Activated CD8-positive, alpha-beta T cell treated with anti-CD3 and anti-CD28 coated beads, Interleukin-2, amount 10 ng/mL, durations not matched to agents 7 days and 5 days (primary cell): ENCODE measurements at regions not wholly inside any gene's neighbourhood (a gene's known extent, or its start where the extent isn't known, plus 50 kb on each side); places are given as distances from the start of the nearest gene placed in this dataset.

Experiments used
- ATAC-seq: fragments of 150-1000 bp; cut with Tn5 transposase; one replicate; pipeline ENCODE4 v1.10.0; 2021; ENCODE audit warnings: moderate library complexity
- CTCF ChIA-PET: fragments of 350-600 bp; sonication (Branson Sonifier 250); formaldehyde crosslinking; loops from one replicate; lab custom pipeline; 2021; ENCODE audit warnings: antibody characterized with exemption; lab: Charles Lee
- POLR2A ChIA-PET: fragments of 350-600 bp; sonication (Branson Sonifier 250); formaldehyde crosslinking; loops from one replicate; lab custom pipeline; 2021; ENCODE audit warnings: antibody characterized with exemption; lab: Charles Lee
- DNase-seq: peaks from one replicate; pipeline ENCODE4 v3.0.0-alpha.2; 2020
- H3K27ac Mint-ChIP-seq: one replicate; pipeline ENCODE4 v1.8.0; 2021; ENCODE audit warnings: mild to moderate bottlenecking, mixed read lengths
- H3K27me3 Mint-ChIP-seq: one replicate; pipeline ENCODE4 v1.8.0; 2021; ENCODE audit warnings: low read depth, mixed read lengths
- H3K36me3 Mint-ChIP-seq: one replicate; pipeline ENCODE4 v1.8.0; 2021; ENCODE audit warnings: low read depth, mixed read lengths
- H3K4me1 Mint-ChIP-seq: one replicate; pipeline ENCODE4 v1.8.0; 2021; ENCODE audit warnings: low read depth, mixed read lengths
- H3K4me3 Mint-ChIP-seq: one replicate; pipeline ENCODE4 v1.8.0; 2021; ENCODE audit warnings: mild to moderate bottlenecking, mixed read lengths
- H3K9me3 Mint-ChIP-seq: one replicate; pipeline ENCODE4 v1.8.0; 2022; ENCODE audit warnings: mixed read lengths; ENCODE audit not compliant: insufficient read depth

DNA sequence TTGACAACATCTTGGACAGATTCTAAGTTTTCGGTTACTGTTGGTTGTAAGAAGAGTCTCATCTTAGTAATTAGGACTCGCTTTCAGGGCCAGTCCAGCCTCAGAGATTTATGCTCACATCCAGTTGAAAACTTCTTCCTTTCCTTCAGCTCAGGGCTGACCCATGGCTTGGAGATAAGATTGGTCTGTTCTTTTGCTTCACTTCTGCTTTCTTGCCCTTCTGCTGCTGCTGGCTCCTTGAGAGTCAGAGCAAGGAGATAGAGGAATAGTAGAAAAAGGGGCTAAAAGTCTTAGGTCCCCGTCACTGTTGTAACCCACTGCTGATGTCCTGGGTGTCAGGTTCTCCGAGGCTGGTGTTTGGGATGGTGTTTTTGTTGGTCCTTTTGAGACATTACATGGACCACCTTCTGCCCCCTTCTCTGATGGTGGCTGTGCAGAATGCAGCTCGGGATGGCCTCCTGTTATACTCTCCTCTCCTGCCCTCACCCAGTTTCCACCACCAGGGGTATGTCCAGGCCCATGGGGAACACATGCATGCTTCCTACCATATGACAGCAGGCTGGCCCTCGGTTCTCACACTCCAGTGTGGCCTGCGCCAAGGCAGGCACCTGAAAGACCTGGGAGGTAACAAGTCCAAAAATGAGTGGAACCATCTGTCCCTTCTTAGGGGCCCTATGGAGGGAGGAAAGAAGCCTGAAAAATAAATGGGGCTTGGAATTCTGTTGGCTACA is 67.8 kb upstream of the PCBD1 start:
- no peaks in the 10 kb centered on the region for H3K9me3 Mint-ChIP-seq
- no peaks in the 10 kb centered on the region for H3K36me3 Mint-ChIP-seq
- ChIA-PET POLR2A (no interaction called here), CTCF (interaction anchor here (0.9 to 1.3 kb wide), 2 partner anchors 11 to 30 kb away, joined by 3 read pairs; no protein-coding TSS in a partner anchor)
- H3K27ac Mint-ChIP-seq, result no peak overlapping the region
- no peak overlapping the region for H3K4me3 Mint-ChIP-seq
- no peak for DNase-seq
- no peaks in the 10 kb centered on the region for H3K4me1 Mint-ChIP-seq
- ATAC-seq, result no peak
- peaks cover 10% of the 10 kb centered on the region for H3K27me3 Mint-ChIP-seq

DNA sequence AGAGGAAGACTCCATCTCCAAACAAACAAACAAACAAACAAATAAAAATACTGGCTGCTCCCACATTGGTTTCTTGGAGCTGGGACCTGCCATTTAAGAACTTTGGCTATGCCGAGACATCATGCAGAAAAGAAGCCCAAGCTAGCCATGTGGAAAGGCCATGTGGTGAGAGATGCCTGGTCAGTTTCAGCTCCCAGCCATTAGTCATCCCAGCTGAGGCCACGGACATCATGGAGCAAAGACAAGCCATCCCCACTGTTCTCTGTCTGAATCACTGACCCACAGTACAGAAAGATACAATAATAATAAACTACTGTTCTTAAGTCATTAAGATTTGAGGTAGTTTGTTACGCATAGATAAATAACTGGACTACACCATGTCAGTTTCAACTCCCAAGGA is 70.0 kb upstream of the PCBD1 start:
- DNase-seq (no peak), ATAC-seq (no peak)
- CTCF ChIA-PET, result no interaction called here

DNA sequence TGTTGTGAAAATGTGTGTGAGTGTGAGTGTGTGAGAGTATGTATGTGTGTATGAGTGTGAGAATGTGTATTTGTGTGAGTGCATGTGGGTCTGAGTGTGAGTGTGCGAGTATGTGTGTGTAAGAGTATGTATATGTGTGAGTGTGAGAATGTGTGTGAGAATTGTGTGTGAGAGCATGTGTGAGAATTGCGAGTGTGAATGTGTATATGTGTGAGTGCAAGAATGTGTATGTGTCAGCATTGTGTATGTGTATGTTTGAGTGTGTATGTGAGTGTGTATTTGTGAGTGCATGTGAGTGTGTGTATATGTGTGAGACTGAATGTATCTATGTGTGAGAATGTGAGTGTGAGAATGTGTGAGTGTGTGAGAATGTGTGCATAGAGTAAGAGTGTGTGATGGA is 72.0 kb upstream of the PCBD1 start:
- CTCF ChIA-PET, result no interaction called here
- Mint-ChIP-seq H3K27ac (no peak overlapping the region), H3K36me3 (no peaks in the 10 kb centered on the region), H3K9me3 (no peaks in the 10 kb centered on the region), H3K4me1 (no peaks in the 10 kb centered on the region), H3K4me3 (no peak overlapping the region), H3K27me3 (peaks cover 10% of the 10 kb centered on the region)
- POLR2A ChIA-PET, result no interaction called here
- DNase-seq, result no peak
- no peak for ATAC-seq

More for the DNA sequence above, 70.0 kb upstream of the PCBD1 start:
- H3K36me3 Mint-ChIP-seq, result no peaks in the 10 kb centered on the region
- peaks cover 10% of the 10 kb centered on the region for H3K27me3 Mint-ChIP-seq
- no peaks in the 10 kb centered on the region for H3K4me1 Mint-ChIP-seq
- no peaks in the 10 kb centered on the region for H3K9me3 Mint-ChIP-seq
- H3K4me3 Mint-ChIP-seq, result no peak overlapping the region
- POLR2A ChIA-PET, result no interaction called here
- H3K27ac Mint-ChIP-seq, result no peak overlapping the region

DNA sequence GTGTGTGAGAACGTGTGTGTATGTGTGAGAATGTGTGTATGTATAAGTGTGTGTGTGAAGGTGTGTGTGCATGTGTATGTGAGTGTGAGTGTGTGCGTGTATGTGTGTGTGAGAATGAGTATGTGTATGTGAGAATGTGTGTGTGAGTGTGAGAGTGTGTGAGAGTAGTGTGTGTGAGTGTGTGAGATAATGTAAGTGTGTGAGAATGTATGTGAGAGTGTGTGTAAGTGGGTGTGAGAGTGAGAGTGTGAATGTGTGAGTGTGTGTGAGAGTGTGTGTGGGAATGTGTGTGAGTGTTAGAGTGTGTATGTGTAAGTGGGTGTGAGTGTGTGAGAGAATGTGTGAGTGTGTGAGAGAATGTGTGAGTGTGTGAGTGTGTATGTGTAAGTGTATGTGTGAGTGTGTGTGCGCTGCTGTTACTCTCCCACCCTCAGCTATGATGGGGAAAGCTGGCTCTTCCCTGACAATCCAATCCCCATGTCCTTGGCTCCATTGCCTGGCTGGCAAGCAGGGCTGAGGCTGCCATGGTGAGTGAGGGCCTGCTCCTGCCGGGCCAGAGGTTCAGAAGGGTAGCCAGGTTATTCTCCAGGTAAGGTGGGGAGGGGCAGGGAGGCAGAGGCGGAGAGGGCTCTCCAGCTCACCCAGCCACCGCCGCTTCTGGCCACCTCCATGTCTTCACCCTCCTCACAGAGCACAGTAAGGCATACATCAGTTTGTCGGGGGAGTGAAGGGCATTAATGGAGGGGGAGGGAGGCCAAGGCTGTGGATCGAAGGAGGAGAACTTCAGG is 72.6 kb upstream of the PCBD1 start:
- POLR2A ChIA-PET, result no interaction called here
- Mint-ChIP-seq H3K36me3 (no peaks in the 10 kb centered on the region), H3K27ac (no peak overlapping the region), H3K4me3 (no peak overlapping the region), H3K4me1 (no peaks in the 10 kb centered on the region), H3K27me3 (peaks cover 5% of the 10 kb centered on the region), H3K9me3 (no peaks in the 10 kb centered on the region)
- no peak for DNase-seq
- CTCF ChIA-PET, result no interaction called here
- no peak for ATAC-seq

DNA sequence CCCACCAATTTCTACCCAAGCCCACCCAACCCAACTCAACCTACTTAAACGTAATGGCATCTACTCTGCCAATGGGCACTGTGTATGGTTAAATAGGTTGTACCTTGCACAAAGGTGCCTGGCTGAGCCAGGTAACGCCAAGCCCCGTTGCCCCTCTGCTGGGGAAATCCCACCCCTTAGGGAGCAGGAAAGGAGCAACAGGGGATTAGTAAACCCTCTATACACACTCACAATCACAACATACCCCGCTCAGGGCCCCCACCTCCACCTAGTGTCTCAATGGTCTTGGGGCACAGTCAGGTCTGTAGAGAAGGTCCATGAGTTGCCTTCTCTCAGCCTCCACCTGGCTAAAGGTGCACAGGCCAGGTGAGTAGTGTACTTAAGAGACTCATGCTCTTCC is 74.3 kb upstream of the PCBD1 start:
- H3K27me3 Mint-ChIP-seq, result no peaks in the 10 kb centered on the region
- H3K4me3 Mint-ChIP-seq, result no peak overlapping the region
- DNase-seq, result no peak
- H3K9me3 Mint-ChIP-seq, result no peaks in the 10 kb centered on the region
- ChIA-PET POLR2A (no interaction called here), CTCF (no interaction called here)
- no peak overlapping the region for H3K27ac Mint-ChIP-seq
- no peaks in the 10 kb centered on the region for H3K36me3 Mint-ChIP-seq
- H3K4me1 Mint-ChIP-seq, result no peaks in the 10 kb centered on the region
- no peak for ATAC-seq

DNA sequence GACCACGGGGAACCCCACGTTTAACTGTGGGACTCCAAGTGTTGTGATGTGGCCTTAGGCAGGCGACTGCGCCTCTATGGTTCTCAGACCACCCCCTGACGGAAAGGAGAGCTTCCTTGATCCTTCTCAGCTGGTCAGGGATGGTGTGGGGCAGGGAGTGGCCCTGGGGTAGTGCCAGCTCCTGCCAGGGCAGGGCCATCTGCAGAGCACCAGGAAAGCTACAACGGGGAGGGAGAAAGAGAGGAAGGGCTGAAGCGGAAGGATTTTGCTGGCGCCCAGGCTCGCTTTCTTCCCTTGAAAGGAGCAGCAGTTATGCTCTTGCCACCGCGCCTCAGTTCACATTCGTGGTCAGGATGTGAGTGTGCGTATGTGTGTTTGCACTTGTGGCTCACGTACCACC is 74.9 kb upstream of the PCBD1 start:
- Mint-ChIP-seq H3K27me3 (no peaks in the 10 kb centered on the region), H3K4me1 (no peaks in the 10 kb centered on the region), H3K36me3 (no peaks in the 10 kb centered on the region), H3K9me3 (no peaks in the 10 kb centered on the region), H3K27ac (no peak overlapping the region), H3K4me3 (no peak overlapping the region)
- ATAC-seq (no peak), DNase-seq (no peak)
- ChIA-PET POLR2A (no interaction called here), CTCF (no interaction called here)

DNA sequence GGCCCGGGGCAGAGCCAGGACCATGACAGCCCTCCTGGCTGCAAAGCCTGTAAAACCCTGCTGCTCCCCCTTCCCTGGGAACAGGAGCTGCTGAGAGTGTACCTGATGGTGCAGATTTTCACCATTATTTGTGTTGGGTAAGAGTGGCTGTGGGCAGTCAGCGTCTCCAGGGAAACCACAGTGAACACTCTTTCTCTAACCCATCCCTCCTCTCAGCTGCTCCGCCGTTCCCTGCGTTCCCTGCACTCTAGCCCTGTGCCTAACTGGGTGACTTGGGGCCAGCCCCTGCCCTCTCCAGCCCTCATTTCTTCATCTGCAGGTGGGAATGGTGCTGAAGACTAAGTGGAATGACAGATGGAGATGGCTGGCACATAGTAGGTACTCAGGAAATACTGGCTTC is 75.9 kb upstream of the PCBD1 start:
- Mint-ChIP-seq H3K9me3 (no peaks in the 10 kb centered on the region), H3K36me3 (no peaks in the 10 kb centered on the region), H3K27ac (no peak overlapping the region), H3K27me3 (no peaks in the 10 kb centered on the region), H3K4me1 (no peaks in the 10 kb centered on the region), H3K4me3 (no peak overlapping the region)
- no peak for ATAC-seq
- ChIA-PET POLR2A (no interaction called here), CTCF (no interaction called here)
- no peak for DNase-seq

DNA sequence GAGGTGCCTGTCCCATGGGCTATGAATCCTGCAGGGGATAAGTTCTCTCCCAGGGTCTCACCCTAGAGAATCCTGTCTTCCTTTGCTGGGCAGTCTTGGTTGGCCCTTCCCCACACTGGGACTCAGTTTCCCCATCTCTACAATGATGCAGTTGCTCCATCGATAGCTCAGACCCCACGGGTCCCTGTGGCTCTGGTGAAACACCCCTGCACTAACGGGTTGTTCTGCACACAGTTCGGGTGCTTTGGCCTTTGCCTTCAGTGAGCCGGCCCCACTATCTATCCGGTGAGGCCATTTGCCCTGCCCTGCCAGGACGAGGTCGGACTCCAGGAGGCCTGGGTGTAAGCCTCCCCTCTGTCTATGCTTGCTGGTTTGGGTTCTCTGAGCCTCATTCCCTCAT is 76.5 kb upstream of the PCBD1 start:
- ATAC-seq (no peak), DNase-seq (no peak)
- Mint-ChIP-seq H3K27ac (no peak overlapping the region), H3K4me3 (no peak overlapping the region), H3K4me1 (no peaks in the 10 kb centered on the region), H3K27me3 (no peaks in the 10 kb centered on the region), H3K9me3 (no peaks in the 10 kb centered on the region), H3K36me3 (no peaks in the 10 kb centered on the region)
- ChIA-PET CTCF (no interaction called here), POLR2A (no interaction called here)

DNA sequence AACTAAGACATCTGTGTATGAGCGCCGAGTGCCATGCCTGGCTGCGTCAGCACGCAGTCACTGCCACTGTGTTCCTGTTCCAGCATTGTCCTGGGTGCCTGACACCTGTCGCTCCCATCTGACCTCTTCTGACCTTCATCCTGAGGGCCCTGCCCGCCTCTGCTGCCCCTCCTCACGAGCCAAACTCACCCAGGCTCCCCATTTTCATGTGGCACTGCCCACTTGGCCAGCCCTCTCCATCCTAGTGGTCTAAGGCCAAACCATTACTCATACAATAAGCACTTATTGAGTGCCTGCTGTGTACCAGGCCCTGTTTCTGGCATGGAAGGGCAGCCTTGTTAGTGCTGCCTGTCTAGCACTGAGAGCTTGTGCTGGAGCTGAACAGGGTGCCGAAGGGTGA is 77.2 kb upstream of the PCBD1 start:
- ChIA-PET CTCF (no interaction called here), POLR2A (no interaction called here)
- Mint-ChIP-seq H3K9me3 (no peaks in the 10 kb centered on the region), H3K27me3 (peaks cover 5% of the 10 kb centered on the region), H3K36me3 (no peaks in the 10 kb centered on the region), H3K27ac (no peak overlapping the region), H3K4me3 (no peak overlapping the region), H3K4me1 (no peaks in the 10 kb centered on the region)
- ATAC-seq, result no peak
- DNase-seq, result no peak

DNA sequence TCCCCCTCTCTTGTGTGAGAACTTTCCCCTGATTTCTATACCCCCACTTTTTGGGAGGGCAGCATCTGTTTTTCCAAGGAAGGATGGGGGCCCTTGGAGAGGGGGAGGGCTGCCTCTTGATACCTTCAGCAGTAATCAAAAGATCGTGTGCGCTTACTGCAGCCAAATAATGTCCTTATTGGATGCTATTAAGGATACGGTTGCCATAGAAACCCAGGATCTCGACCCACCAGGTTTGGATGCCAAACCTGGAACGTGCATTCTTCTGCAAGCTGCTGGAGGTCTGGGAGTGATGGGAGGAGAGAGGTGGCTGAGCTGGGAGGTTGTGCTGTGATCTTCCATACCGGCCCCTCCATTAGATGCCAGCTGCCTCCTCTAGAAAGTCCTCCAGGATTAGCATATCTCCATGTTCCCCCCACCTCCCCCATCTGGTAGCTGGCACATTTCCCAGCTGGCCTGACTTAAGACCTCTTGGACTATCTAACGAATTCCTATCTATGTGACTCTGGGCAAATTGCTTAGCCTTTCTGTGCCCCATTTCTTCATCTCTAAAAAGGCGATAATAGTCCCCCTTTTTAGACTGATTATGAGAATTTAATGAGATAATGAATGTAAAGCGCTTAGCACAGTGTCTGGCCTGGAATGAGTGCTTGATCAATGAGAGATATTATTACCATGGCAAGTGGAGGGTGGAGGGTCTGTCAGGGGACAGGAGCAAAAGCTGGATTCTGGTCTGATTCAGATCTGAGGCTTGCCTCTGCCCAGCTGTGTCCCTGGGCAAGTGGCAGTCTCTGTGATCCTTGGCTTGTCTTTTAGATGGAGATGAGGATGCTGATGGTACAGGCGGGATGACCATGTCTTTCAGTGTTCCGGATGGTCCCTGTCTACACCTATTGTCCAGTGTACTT is 78.5 kb upstream of the PCBD1 start:
- Mint-ChIP-seq H3K4me3 (no peak overlapping the region), H3K27ac (no peak overlapping the region), H3K4me1 (no peaks in the 10 kb centered on the region), H3K36me3 (no peaks in the 10 kb centered on the region), H3K9me3 (peaks cover 4% of the 10 kb centered on the region), H3K27me3 (peaks cover 14% of the 10 kb centered on the region)
- ATAC-seq (no peak), DNase-seq (no peak)
- CTCF ChIA-PET, result interaction anchor here (1.4 kb wide), 1 partner anchor 12 kb away, joined by 3 read pairs; no protein-coding TSS in a partner anchor
- POLR2A ChIA-PET, result no interaction called here

DNA sequence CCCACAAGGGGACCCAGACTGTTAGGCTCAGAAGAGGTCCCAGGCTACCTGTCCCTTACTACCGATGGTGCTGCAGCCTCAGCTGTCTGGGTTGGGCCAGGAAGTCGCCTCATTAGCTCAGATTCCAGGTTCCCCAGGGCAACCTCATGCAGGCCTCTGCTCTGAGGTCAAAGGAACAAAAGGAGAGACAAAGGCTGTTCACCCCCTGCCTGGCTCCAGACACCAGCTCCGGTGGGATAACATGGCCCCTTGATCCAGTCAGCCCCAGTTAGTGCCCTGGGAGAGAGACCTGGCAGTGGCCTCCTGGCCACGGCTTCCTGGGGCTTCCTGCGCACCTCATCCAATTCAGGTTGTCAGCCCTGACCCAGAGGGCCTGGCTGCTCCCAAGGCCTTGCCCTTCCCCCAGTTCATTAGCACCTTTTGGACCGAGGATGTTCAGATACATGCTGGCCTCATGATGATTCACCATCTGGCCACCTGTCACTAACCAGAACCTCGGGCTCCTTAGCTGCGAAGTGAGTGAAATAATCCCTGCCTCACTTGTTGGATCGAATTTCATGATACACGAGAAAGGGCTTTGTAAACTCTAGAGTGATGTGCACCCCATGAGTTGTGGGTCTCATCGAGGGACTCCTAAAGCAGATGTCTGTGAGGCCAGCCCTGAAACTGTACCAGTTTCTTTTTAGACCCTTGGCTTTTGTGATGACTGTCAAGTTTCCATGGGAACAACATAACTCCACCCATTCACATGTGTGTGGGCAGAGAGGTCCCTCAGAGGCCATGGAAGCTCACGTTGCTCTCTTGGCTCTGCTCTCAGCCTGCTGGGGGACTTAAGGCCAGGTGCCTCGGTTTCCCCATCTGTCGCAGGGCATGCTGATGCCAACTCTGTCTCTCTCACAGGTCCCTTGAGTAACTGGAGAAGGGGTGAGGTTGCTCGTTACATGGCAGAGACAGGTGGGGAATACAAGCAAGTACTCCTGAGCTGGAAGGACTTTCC is 79.5 kb upstream of the PCBD1 start:
- ChIA-PET POLR2A (no interaction called here), CTCF (interaction anchor here (1.4 kb wide), 1 partner anchor 13 kb away, joined by 3 read pairs; no protein-coding TSS in a partner anchor)
- Mint-ChIP-seq H3K27ac (no peak overlapping the region), H3K4me3 (no peak overlapping the region), H3K36me3 (no peaks in the 10 kb centered on the region), H3K27me3 (peaks cover 20% of the 10 kb centered on the region), H3K4me1 (no peaks in the 10 kb centered on the region), H3K9me3 (peaks cover 6% of the 10 kb centered on the region)
- DNase-seq (no peak), ATAC-seq (no peak)
